ENCODE measurements at regions not wholly inside any gene's neighbourhood (a gene's known extent, or its start where the extent isn't known, plus 50 kb on each side); places are given as distances from the start of the nearest gene placed in this dataset.
"Not testable (repeated sequence)": the region's sequence is repeated elsewhere in the genome, so short reads cannot be mapped to it uniquely, and the experiment has no call there.

GRCh38 chr2:220353897-220354296, 726.5 kb downstream of the SLC4A3 start:
- Histone ChIP-seq H3K4me1 (ENCODE audit: insufficient read depth, low read length) (no peaks in the 10 kb centered on the region), H3K27ac (ENCODE audit: low read length) (no peak overlapping the region), H3K9me3 (ENCODE audit: insufficient read depth, low read depth, low read length) (no peaks in the 10 kb centered on the region), H3K27me3 (ENCODE audit: insufficient read depth, low read length) (no peaks in the 10 kb centered on the region), H3K9ac (ENCODE audit: low read depth, low read length) (no peak overlapping the region), H3K36me3 (ENCODE audit: insufficient read depth, low read depth, low read length) (no peaks in the 10 kb centered on the region), H3K4me3 (ENCODE audit: low read length) (no peak overlapping the region)

DNA sequence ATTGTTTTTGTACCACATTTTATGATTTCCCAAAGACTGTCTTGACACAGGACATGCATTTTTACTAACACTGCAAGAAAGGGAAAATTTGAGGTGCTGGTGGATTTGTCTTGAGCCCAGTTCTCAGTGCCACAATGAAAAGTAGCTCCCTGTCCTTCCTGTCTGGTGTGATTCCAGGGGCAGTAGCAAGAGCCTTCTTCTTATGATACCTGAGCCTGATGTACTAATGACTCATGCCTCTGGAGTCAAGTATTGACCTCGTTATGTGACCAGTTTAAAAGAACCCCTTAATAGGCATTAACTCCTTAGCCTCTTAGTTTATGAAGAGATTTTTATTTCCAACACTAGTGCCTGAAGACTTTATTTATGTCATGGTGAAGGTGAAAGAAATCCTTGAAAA, 728.6 kb downstream of the SLC4A3 start:
- Histone ChIP-seq H3K9me3 (ENCODE audit: insufficient read depth, low read depth, low read length) (no peaks in the 10 kb centered on the region), H3K27me3 (ENCODE audit: insufficient read depth, low read length) (no peaks in the 10 kb centered on the region), H3K4me1 (ENCODE audit: insufficient read depth, low read length) (no peaks in the 10 kb centered on the region), H3K4me3 (ENCODE audit: low read length) (no peak overlapping the region), H3K9ac (ENCODE audit: low read depth, low read length) (no peak overlapping the region), H3K27ac (ENCODE audit: low read length) (no peak overlapping the region), H3K36me3 (ENCODE audit: insufficient read depth, low read depth, low read length) (no peaks in the 10 kb centered on the region)

DNA sequence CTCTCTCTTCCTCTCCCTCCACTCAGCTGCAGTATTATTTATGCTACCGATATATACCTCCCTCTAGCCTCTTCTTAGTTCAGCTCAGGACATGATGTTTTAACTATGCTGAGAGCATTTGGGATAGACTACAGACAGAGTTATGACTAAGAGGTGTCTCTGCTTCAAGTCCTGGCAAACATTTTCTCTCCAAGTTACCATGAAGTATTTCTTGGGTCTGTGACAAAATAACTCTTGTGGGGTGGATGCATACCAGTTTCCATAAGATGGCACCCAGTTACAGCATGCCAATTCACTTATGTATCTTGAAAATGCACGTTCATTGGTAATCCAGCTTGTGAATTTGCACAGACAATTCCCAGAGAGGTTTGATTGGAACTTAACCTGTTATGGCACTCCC, 737.6 kb downstream of the SLC4A3 start:
- Histone ChIP-seq H3K4me3 (ENCODE audit: low read length) (no peak overlapping the region), H3K36me3 (ENCODE audit: insufficient read depth, low read depth, low read length) (no peaks in the 10 kb centered on the region), H3K27me3 (ENCODE audit: insufficient read depth, low read length) (no peaks in the 10 kb centered on the region), H3K9me3 (ENCODE audit: insufficient read depth, low read depth, low read length) (no peaks in the 10 kb centered on the region; the same call in 1 of the 2 replicates), H3K27ac (ENCODE audit: low read length) (no peak overlapping the region), H3K9ac (ENCODE audit: low read depth, low read length) (no peak overlapping the region), H3K4me1 (ENCODE audit: insufficient read depth, low read length) (no peaks in the 10 kb centered on the region)

DNA sequence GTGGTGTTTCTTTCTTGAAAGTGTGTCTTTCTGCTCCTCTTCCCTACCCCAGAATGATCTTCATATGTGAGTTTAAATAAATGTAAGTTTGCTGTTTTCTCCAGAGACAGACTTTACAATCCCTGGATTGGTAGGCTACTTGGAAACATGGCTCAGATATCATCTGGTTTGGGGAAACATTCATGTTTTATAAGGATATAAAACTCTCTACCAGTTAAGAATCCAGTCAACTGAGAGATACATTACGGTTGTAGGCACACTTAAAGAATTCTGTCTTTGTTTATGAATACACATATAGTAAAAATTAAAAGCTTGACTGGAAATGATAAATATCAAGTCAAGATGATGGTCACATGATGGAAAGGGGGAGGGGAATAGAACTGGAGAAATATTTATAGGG, 739.3 kb downstream of the SLC4A3 start:
- Histone ChIP-seq H3K27ac (ENCODE audit: low read length) (no peak overlapping the region), H3K27me3 (ENCODE audit: insufficient read depth, low read length) (no peaks in the 10 kb centered on the region), H3K4me1 (ENCODE audit: insufficient read depth, low read length) (no peaks in the 10 kb centered on the region), H3K4me3 (ENCODE audit: low read length) (no peak overlapping the region), H3K9me3 (ENCODE audit: insufficient read depth, low read depth, low read length) (no peaks in the 10 kb centered on the region; the same call in 1 of the 2 replicates), H3K9ac (ENCODE audit: low read depth, low read length) (no peak overlapping the region), H3K36me3 (ENCODE audit: insufficient read depth, low read depth, low read length) (no peaks in the 10 kb centered on the region)

DNA sequence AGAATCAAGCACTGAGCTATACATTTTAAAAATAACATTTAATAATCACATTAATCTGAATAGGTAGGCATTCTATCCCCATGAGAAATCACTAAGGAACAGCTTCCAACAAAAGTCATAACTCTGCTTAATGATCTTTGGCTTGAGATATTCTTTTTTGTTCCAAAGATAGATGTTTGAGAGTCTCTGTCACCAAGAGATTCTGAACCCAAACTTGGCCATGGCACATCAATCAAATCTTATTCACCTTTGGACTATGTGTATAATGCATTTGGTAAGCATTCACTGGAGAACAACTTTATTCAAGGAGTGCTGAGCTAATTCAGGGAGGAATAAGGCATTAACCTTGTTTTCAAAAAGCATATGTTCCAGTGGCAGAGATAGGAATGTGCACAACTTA, 743.3 kb downstream of the SLC4A3 start:
- Histone ChIP-seq H3K9ac (ENCODE audit: low read depth, low read length) (no peak overlapping the region), H3K27me3 (ENCODE audit: insufficient read depth, low read length) (no peaks in the 10 kb centered on the region), H3K9me3 (ENCODE audit: insufficient read depth, low read depth, low read length) (no peaks in the 10 kb centered on the region), H3K4me1 (ENCODE audit: insufficient read depth, low read length) (peaks cover 19% of the 10 kb centered on the region; the same call in 1 of the 2 replicates), H3K4me3 (ENCODE audit: low read length) (no peak overlapping the region), H3K36me3 (ENCODE audit: insufficient read depth, low read depth, low read length) (no peaks in the 10 kb centered on the region), H3K27ac (ENCODE audit: low read length) (no peak overlapping the region)

- Histone ChIP-seq H3K27ac (ENCODE audit: low read length) (no peak overlapping the region), H3K4me1 (ENCODE audit: insufficient read depth, low read length) (peaks cover 22% of the 10 kb centered on the region; the same call in 1 of the 2 replicates), H3K9ac (ENCODE audit: low read depth, low read length) (no peak overlapping the region), H3K4me3 (ENCODE audit: low read length) (no peak overlapping the region), H3K9me3 (ENCODE audit: insufficient read depth, low read depth, low read length) (no peaks in the 10 kb centered on the region), H3K36me3 (ENCODE audit: insufficient read depth, low read depth, low read length) (no peaks in the 10 kb centered on the region), H3K27me3 (ENCODE audit: insufficient read depth, low read length) (no peaks in the 10 kb centered on the region)
These were observed 743.8 kb downstream of the SLC4A3 start for GRCh38 chr2:220371211-220371610.

DNA sequence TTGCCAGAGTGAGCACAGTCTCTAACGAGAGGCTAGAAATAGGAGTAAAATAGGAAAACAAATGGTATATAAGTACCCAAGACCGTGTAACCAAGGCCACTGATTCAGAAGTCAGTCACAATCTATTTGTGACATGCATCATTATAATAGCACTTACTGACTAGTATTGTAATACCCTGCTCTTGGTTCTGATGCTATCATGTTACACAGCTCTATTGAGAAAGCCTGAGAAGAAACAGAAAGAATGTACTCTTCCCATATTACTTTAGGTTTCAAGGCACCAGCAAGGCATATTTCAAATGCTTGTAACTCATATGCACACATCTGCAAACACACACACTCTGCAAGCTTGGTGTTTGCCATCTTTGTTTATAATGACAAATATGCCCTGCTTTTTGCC, 746.4 kb downstream of the SLC4A3 start:
- H3K9me3 ChIP-seq (ENCODE audit: insufficient read depth, low read depth, low read length), result no peaks in the 10 kb centered on the region
- no peaks in the 10 kb centered on the region for H3K27me3 ChIP-seq (ENCODE audit: insufficient read depth, low read length)
- no peak overlapping the region for H3K9ac ChIP-seq (ENCODE audit: low read depth, low read length)
- H3K4me1 ChIP-seq (ENCODE audit: insufficient read depth, low read length), result peaks cover 22% of the 10 kb centered on the region; the same call in 1 of the 2 replicates
- H3K36me3 ChIP-seq (ENCODE audit: insufficient read depth, low read depth, low read length), result no peaks in the 10 kb centered on the region
- H3K27ac ChIP-seq (ENCODE audit: low read length), result no peak overlapping the region
- no peak overlapping the region for H3K4me3 ChIP-seq (ENCODE audit: low read length)

DNA sequence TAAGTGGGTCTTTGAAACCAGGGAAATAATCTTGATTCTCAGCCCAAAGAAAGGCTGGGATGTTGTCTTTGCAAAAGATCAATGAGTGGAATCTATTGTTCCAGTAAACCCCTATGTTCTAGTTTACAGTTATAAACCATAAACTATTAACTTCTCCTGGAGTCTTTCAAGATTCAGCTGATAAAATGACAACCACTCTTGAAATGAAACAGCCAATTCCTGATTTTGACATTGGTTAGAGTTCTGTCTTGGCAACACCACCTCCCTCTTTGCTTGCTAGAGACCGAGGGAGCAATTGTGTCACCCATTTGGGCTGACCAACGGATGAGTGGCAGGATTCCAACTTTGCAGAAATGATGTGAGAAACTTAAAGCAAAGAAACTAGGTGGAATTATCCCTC, 746.9 kb downstream of the SLC4A3 start:
- Histone ChIP-seq H3K27me3 (ENCODE audit: insufficient read depth, low read length) (no peaks in the 10 kb centered on the region), H3K4me1 (ENCODE audit: insufficient read depth, low read length) (peaks cover 22% of the 10 kb centered on the region; the same call in 1 of the 2 replicates), H3K36me3 (ENCODE audit: insufficient read depth, low read depth, low read length) (no peaks in the 10 kb centered on the region), H3K4me3 (ENCODE audit: low read length) (no peak overlapping the region), H3K9me3 (ENCODE audit: insufficient read depth, low read depth, low read length) (no peaks in the 10 kb centered on the region), H3K27ac (ENCODE audit: low read length) (no peak overlapping the region), H3K9ac (ENCODE audit: low read depth, low read length) (no peak overlapping the region)

- H3K36me3 ChIP-seq (ENCODE audit: insufficient read depth, low read depth, low read length), result no peaks in the 10 kb centered on the region
- no peak overlapping the region for H3K4me3 ChIP-seq (ENCODE audit: low read length)
- H3K4me1 ChIP-seq (ENCODE audit: insufficient read depth, low read length), result peaks cover 22% of the 10 kb centered on the region; the same call in 1 of the 2 replicates
- no peak overlapping the region for H3K27ac ChIP-seq (ENCODE audit: low read length)
- H3K27me3 ChIP-seq (ENCODE audit: insufficient read depth, low read length), result no peaks in the 10 kb centered on the region
- H3K9ac ChIP-seq (ENCODE audit: low read depth, low read length), result no peak overlapping the region
- H3K9me3 ChIP-seq (ENCODE audit: insufficient read depth, low read depth, low read length), result no peaks in the 10 kb centered on the region; the same call in 1 of the 2 replicates
These were observed 750.2 kb downstream of the SLC4A3 start for GRCh38 chr2:220377482-220378155.

GRCh38 chr2:220387758-220388157, 760.3 kb downstream of the SLC4A3 start:
- not testable (repeated sequence) for H3K9me3 ChIP-seq (ENCODE audit: insufficient read depth, low read depth, low read length); H3K27me3 ChIP-seq (ENCODE audit: insufficient read depth, low read length); H3K4me3 ChIP-seq (ENCODE audit: low read length); H3K36me3 ChIP-seq (ENCODE audit: insufficient read depth, low read depth, low read length); H3K4me1 ChIP-seq (ENCODE audit: insufficient read depth, low read length); H3K27ac ChIP-seq (ENCODE audit: low read length); H3K9ac ChIP-seq (ENCODE audit: low read depth, low read length)

GRCh38 chr2:220393711-220394110, 766.3 kb downstream of the SLC4A3 start:
- Histone ChIP-seq H3K27ac (ENCODE audit: low read length) (no peak overlapping the region), H3K36me3 (ENCODE audit: insufficient read depth, low read depth, low read length) (no peaks in the 10 kb centered on the region), H3K9ac (ENCODE audit: low read depth, low read length) (no peak overlapping the region), H3K27me3 (ENCODE audit: insufficient read depth, low read length) (no peaks in the 10 kb centered on the region), H3K9me3 (ENCODE audit: insufficient read depth, low read depth, low read length) (no peaks in the 10 kb centered on the region), H3K4me1 (ENCODE audit: insufficient read depth, low read length) (no peaks in the 10 kb centered on the region), H3K4me3 (ENCODE audit: low read length) (no peak overlapping the region)

DNA sequence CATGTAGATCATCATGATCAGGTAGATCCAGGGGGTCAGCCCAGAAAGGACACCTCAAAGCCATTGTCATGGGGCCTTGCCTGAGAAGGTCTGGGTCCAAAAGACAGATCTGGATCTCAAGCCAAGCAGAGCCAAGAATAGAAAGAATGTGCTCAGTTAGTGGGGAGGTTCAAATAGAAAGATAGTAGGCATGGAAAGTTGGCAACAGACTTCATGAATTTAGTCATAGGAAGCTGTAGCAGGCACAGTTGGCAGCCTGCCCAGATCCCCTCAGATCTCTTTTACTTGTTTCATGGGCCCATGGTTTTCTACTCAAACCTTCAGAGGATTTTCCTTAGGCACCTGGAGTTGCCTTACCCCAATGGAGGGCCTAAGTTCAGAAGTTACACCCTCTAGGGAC, 767.0 kb downstream of the SLC4A3 start:
- no peaks in the 10 kb centered on the region for H3K9me3 ChIP-seq (ENCODE audit: insufficient read depth, low read depth, low read length)
- no peaks in the 10 kb centered on the region for H3K4me1 ChIP-seq (ENCODE audit: insufficient read depth, low read length)
- H3K9ac ChIP-seq (ENCODE audit: low read depth, low read length), result no peak overlapping the region
- H3K27me3 ChIP-seq (ENCODE audit: insufficient read depth, low read length), result no peaks in the 10 kb centered on the region
- H3K4me3 ChIP-seq (ENCODE audit: low read length), result no peak overlapping the region
- H3K27ac ChIP-seq (ENCODE audit: low read length), result no peak overlapping the region
- H3K36me3 ChIP-seq (ENCODE audit: insufficient read depth, low read depth, low read length), result no peaks in the 10 kb centered on the region
